WI38 (cell line): ENCODE measurements at regions not wholly inside any gene's neighbourhood (a gene's known extent, or its start where the extent isn't known, plus 50 kb on each side); places are given as distances from the start of the nearest gene placed in this dataset.

Experiments
- H3K4me3 ChIP-seq: 2 replicates; pipeline ENCODE4 v1.5.1; 2011; ENCODE audit warnings: low read depth, mild to moderate bottlenecking, control low read depth, low read length
- CTCF ChIP-seq: IDR thresholded peaks from 2 replicates; pipeline ENCODE4 v1.5.1; 2012; ENCODE audit warnings: low read depth, mild to moderate bottlenecking, control low read depth, low read length

GRCh38 chr14:89635615-89636014, 218.6 kb upstream of the FOXN3 start:
- TF ChIP-seq CTCF: no peak
- no peak overlapping the region for H3K4me3 ChIP-seq

- no peak overlapping the region for H3K4me3 ChIP-seq
- TF ChIP-seq CTCF: no peak
Measured at GRCh38 chr14:89634037-89634436, 217.0 kb upstream of the FOXN3 start.

GRCh38 chr14:89630101-89630829, 213.2 kb upstream of the FOXN3 start:
- no peak overlapping the region for H3K4me3 ChIP-seq
- no peak for TF ChIP-seq CTCF

GRCh38 chr14:89629383-89629782, 212.3 kb upstream of the FOXN3 start:
- no peak overlapping the region for H3K4me3 ChIP-seq
- no peak for TF ChIP-seq CTCF

- no peak for TF ChIP-seq CTCF
- H3K4me3 ChIP-seq: no peak overlapping the region
Measured at GRCh38 chr14:89628521-89628920, 211.5 kb upstream of the FOXN3 start.

GRCh38 chr14:89626233-89626806, 209.3 kb upstream of the FOXN3 start:
- H3K4me3 ChIP-seq: no peak overlapping the region
- no peak for TF ChIP-seq CTCF

- TF ChIP-seq CTCF: no peak
- H3K4me3 ChIP-seq: no peak overlapping the region
Measured at GRCh38 chr14:89625731-89626232, 208.7 kb upstream of the FOXN3 start.
